ENCODE measurements at regions not wholly inside any gene's neighbourhood (a gene's known extent, or its start where the extent isn't known, plus 50 kb on each side); places are given as distances from the start of the nearest gene placed in this dataset.
A peak's percentile ranks its signal among the peaks of the same experiment; 100 is the strongest.
"Not testable (repeated sequence)": the region's sequence is repeated elsewhere in the genome, so short reads cannot be mapped to it uniquely, and the experiment has no call there.

DNA sequence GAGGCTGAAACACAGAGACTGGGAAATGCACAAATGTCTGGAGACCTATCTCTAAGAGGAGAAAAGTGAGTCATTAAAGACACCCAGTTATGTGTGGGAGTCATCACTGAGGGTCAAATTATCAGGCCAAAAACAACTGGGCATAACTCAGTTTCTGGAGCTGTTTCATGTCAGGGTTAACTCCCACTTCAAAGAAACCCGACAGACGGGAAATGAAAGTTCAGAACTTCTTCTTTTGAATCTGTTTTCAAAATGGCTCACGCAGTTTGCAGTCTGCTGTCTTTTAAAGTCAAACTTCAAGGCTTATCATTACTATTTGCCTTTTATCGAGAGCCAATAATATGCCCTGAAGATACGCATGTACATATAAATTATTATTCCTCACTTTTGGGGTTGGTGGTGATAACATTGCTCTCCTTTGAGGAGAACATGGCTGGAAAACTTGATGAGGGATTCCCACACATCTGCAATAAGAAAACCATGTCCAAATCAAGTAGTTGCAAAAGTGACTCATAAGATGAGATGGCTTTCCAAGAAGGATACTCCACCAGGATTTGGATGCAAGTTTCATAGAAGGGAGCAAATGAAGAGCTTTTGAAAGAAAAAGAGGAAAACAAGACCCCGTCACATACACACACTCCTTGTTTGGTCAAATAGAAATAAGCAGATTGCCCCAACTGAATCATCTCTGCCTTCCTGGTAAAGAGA lies 341.4 kb downstream of the ADAMTS20 start:
- no peak for DNase-seq
- Histone ChIP-seq H3K27me3 (ENCODE audit: control insufficient read depth in 1 of 2, insufficient read depth in 2 of 2, low read length in 1 of 2) (peaks cover 0 to 1% of the 10 kb centered on the region in 2 donors), H3K27ac (ENCODE audit: low read depth in 1 of 2, low read length in 2 of 2) (no peak overlapping the region), H3K36me3 (ENCODE audit: control insufficient read depth in 1 of 2, insufficient read depth in 2 of 2, low read length in 1 of 2) (no peaks in the 10 kb centered on the region), H3K4me1 (ENCODE audit: control insufficient read depth in 1 of 2, insufficient read depth in 2 of 2, low read length in 2 of 2) (no peaks in the 10 kb centered on the region), H3K9me3 (ENCODE audit: control insufficient read depth, low read length) (no peaks in the 10 kb centered on the region), H3K4me3 (ENCODE audit: low read length in 2 of 2) (no peak overlapping the region)
- peak; percentile 62 for ATAC-seq (ENCODE audit: low FRiP score)
- intact Hi-C loops (cut with DNase I): no loop called here
- 62 to 66% methylated on average over 6 of the region's 6 CpGs for WGBS, 2 donors

DNA sequence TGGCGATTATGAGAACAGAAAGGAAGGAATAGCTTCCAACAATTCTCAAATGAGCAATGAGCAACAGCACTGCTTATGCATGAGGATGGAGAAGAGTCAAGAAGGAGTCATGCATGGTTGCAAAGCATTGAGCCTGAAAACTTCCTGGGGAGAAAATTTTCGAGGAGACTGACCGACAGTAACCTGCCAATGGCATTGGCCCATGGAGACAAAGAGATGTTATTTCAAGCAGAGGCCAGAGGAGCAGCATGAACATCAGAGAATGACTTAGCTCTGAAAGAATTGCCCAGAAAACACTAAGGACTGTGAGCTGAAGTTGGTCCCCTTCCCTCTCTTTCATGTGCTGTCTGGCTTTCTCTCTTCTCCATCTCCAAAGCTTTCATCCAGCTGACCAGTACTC lies 343.4 kb downstream of the ADAMTS20 start:
- no peaks in the 10 kb centered on the region for H3K36me3 ChIP-seq (ENCODE audit: control insufficient read depth in 1 of 2, insufficient read depth in 2 of 2, low read length in 1 of 2)
- no peaks in the 10 kb centered on the region for H3K4me1 ChIP-seq (ENCODE audit: control insufficient read depth in 1 of 2, insufficient read depth in 2 of 2, low read length in 2 of 2)
- peaks cover 0 to 1% of the 10 kb centered on the region in 2 donors for H3K27me3 ChIP-seq (ENCODE audit: control insufficient read depth in 1 of 2, insufficient read depth in 2 of 2, low read length in 1 of 2)
- H3K27ac ChIP-seq (ENCODE audit: low read depth in 1 of 2, low read length in 2 of 2): no peak overlapping the region
- peak; percentile 63 for ATAC-seq (ENCODE audit: low FRiP score)
- WGBS, 2 donors: 59 to 71% methylated on average over 3 of the region's 3 CpGs
- no peaks in the 10 kb centered on the region for H3K9me3 ChIP-seq (ENCODE audit: control insufficient read depth, low read length)
- intact Hi-C loops (cut with DNase I): no loop called here
- no peak overlapping the region for H3K4me3 ChIP-seq (ENCODE audit: low read length in 2 of 2)
- no peak for DNase-seq

DNA sequence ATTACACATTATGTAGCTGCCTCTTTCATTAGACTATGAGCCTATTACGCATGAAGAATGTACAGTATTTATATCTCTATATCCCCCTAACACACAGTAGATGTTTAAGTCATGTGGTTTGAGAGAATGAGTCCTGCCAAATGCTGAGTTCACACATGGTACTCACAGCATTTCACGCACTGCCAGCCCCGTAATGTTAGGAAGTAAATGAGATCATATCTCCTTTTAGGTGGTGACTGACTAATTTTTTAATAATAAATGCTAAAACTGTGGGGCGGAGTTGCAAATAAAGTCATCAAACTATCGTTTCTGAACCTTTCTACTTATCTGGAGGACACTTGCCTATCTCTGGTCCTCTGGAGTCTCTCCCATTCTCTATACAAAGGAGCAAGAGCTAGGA lies 343.8 kb downstream of the ADAMTS20 start:
- no peak for DNase-seq
- no peaks in the 10 kb centered on the region for H3K36me3 ChIP-seq (ENCODE audit: control insufficient read depth in 1 of 2, insufficient read depth in 2 of 2, low read length in 1 of 2)
- H3K27me3 ChIP-seq (ENCODE audit: control insufficient read depth in 1 of 2, insufficient read depth in 2 of 2, low read length in 1 of 2): peaks cover 0 to 1% of the 10 kb centered on the region in 2 donors
- intact Hi-C loops (cut with DNase I): no loop called here
- ATAC-seq (ENCODE audit: low FRiP score): no peak
- WGBS, 2 donors: 82 to 85% methylated on average over 5 of the region's 5 CpGs
- no peaks in the 10 kb centered on the region for H3K9me3 ChIP-seq (ENCODE audit: control insufficient read depth, low read length)
- H3K27ac ChIP-seq (ENCODE audit: low read depth in 1 of 2, low read length in 2 of 2): no peak overlapping the region
- no peaks in the 10 kb centered on the region for H3K4me1 ChIP-seq (ENCODE audit: control insufficient read depth in 1 of 2, insufficient read depth in 2 of 2, low read length in 2 of 2)
- no peak overlapping the region for H3K4me3 ChIP-seq (ENCODE audit: low read length in 2 of 2)

- intact Hi-C loops (cut with DNase I): no loop called here
- no peak for ATAC-seq (ENCODE audit: low FRiP score)
- Histone ChIP-seq H3K4me3 (ENCODE audit: low read length in 2 of 2) (no peak overlapping the region), H3K9me3 (ENCODE audit: control insufficient read depth, low read length) (peaks cover 3% of the 10 kb centered on the region), H3K27me3 (ENCODE audit: control insufficient read depth in 1 of 2, insufficient read depth in 2 of 2, low read length in 1 of 2) (no peaks in the 10 kb centered on the region), H3K36me3 (ENCODE audit: control insufficient read depth in 1 of 2, insufficient read depth in 2 of 2, low read length in 1 of 2) (no peaks in the 10 kb centered on the region), H3K4me1 (ENCODE audit: control insufficient read depth in 1 of 2, insufficient read depth in 2 of 2, low read length in 2 of 2) (no peaks in the 10 kb centered on the region), H3K27ac (ENCODE audit: low read depth in 1 of 2, low read length in 2 of 2) (no peak overlapping the region)
- DNase-seq: no peak
These were observed 345.6 kb downstream of the ADAMTS20 start for GRCh38 chr12:43206396-43206795.

DNA sequence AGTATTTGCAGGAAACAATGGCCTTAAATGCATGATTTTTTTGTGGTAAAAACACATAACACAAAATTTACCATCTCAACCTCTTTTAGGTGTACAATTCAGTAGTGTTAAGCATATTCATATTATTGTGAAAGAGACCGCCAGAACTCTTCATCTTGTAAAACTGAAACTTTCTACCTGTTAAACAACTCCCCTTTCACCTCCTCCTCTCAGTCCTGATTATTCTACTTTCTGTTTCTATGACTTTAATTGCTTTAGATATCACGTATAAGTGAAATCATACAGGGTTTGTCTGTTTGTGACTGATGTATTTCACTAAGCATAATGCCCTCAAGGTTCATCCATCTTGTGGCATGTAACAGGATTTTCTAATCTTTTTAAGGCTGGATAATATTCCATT lies 353.4 kb downstream of the ADAMTS20 start:
- intact Hi-C loops (cut with DNase I): no loop called here
- WGBS, 2 donors: 94 to 98% methylated on average over 2 of the region's 2 CpGs

GRCh38 chr12:43196268-43196907 lies 355.6 kb downstream of the ADAMTS20 start:
- intact Hi-C loops (cut with DNase I): no loop called here
- ATAC-seq (ENCODE audit: low FRiP score): no peak
- no peaks in the 10 kb centered on the region for H3K36me3 ChIP-seq (ENCODE audit: control insufficient read depth in 1 of 2, insufficient read depth in 2 of 2, low read length in 1 of 2)
- WGBS, 2 donors: 73 to 78% methylated on average over 2 of the region's 2 CpGs
- no peak for DNase-seq
- H3K4me3 ChIP-seq (ENCODE audit: low read length in 2 of 2): no peak overlapping the region
- no peaks in the 10 kb centered on the region for H3K27me3 ChIP-seq (ENCODE audit: control insufficient read depth in 1 of 2, insufficient read depth in 2 of 2, low read length in 1 of 2)
- H3K4me1 ChIP-seq (ENCODE audit: control insufficient read depth in 1 of 2, insufficient read depth in 2 of 2, low read length in 2 of 2): no peaks in the 10 kb centered on the region
- H3K27ac ChIP-seq (ENCODE audit: low read depth in 1 of 2, low read length in 2 of 2): no peak overlapping the region
- no peaks in the 10 kb centered on the region for H3K9me3 ChIP-seq (ENCODE audit: control insufficient read depth, low read length)

More for the DNA sequence above, 353.4 kb downstream of the ADAMTS20 start:
- no peaks in the 10 kb centered on the region for H3K4me1 ChIP-seq (ENCODE audit: control insufficient read depth in 1 of 2, insufficient read depth in 2 of 2, low read length in 2 of 2)
- H3K27me3 ChIP-seq (ENCODE audit: control insufficient read depth in 1 of 2, insufficient read depth in 2 of 2, low read length in 1 of 2): no peaks in the 10 kb centered on the region
- no peak overlapping the region for H3K4me3 ChIP-seq (ENCODE audit: low read length in 2 of 2)
- no peaks in the 10 kb centered on the region for H3K36me3 ChIP-seq (ENCODE audit: control insufficient read depth in 1 of 2, insufficient read depth in 2 of 2, low read length in 1 of 2)
- H3K9me3 ChIP-seq (ENCODE audit: control insufficient read depth, low read length): peaks cover 3% of the 10 kb centered on the region
- ATAC-seq (ENCODE audit: low FRiP score) (no peak), DNase-seq (no peak)
- no peak overlapping the region for H3K27ac ChIP-seq (ENCODE audit: low read depth in 1 of 2, low read length in 2 of 2)

DNA sequence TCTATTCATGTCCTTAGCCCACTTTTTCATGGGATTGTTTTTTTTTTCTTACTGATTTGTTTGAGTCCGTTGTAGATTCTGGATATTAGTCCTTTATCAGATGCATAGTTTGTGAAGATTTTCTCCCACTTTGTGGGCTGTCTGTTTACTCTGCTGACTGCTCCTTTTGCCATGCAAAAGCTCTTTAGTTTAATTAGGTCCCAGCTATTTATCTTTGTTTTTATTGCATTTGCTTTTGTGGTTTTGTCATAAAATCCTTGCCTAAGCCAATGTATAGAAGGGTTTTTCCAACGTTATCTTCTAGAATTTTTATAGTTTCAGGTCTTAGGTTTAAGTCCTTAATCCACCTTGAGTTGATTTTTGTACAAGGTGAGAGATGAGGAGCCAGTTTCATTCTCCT lies 358.9 kb downstream of the ADAMTS20 start:
- ATAC-seq (ENCODE audit: low FRiP score); H3K4me1 ChIP-seq (ENCODE audit: control insufficient read depth in 1 of 2, insufficient read depth in 2 of 2, low read length in 2 of 2); DNase-seq; H3K27ac ChIP-seq (ENCODE audit: low read depth in 1 of 2, low read length in 2 of 2); H3K27me3 ChIP-seq (ENCODE audit: control insufficient read depth in 1 of 2, insufficient read depth in 2 of 2, low read length in 1 of 2); H3K9me3 ChIP-seq (ENCODE audit: control insufficient read depth, low read length); H3K4me3 ChIP-seq (ENCODE audit: low read length in 2 of 2); intact Hi-C loops (cut with DNase I); H3K36me3 ChIP-seq (ENCODE audit: control insufficient read depth in 1 of 2, insufficient read depth in 2 of 2, low read length in 1 of 2): not testable (repeated sequence)
- WGBS, 2 donors: 84 to 88% methylated on average over 2 of the region's 2 CpGs

- H3K4me1 ChIP-seq (ENCODE audit: control insufficient read depth in 1 of 2, insufficient read depth in 2 of 2, low read length in 2 of 2); intact Hi-C loops (cut with DNase I): not testable (repeated sequence)
These were observed 359.6 kb downstream of the ADAMTS20 start for GRCh38 chr12:43192442-43192841.

GRCh38 chr12:43180242-43180641 lies 371.8 kb downstream of the ADAMTS20 start:
- no peaks in the 10 kb centered on the region for H3K9me3 ChIP-seq (ENCODE audit: control insufficient read depth, low read length)
- H3K36me3 ChIP-seq (ENCODE audit: control insufficient read depth in 1 of 2, insufficient read depth in 2 of 2, low read length in 1 of 2): no peaks in the 10 kb centered on the region
- H3K4me3 ChIP-seq (ENCODE audit: low read length in 2 of 2): no peak overlapping the region
- intact Hi-C loops (cut with DNase I): no loop called here
- WGBS, 2 donors: 81 to 89% methylated on average over 4 of the region's 4 CpGs
- no peak overlapping the region for H3K27ac ChIP-seq (ENCODE audit: low read depth in 1 of 2, low read length in 2 of 2)
- H3K27me3 ChIP-seq (ENCODE audit: control insufficient read depth in 1 of 2, insufficient read depth in 2 of 2, low read length in 1 of 2): no peaks in the 10 kb centered on the region
- no peak for ATAC-seq (ENCODE audit: low FRiP score)
- H3K4me1 ChIP-seq (ENCODE audit: control insufficient read depth in 1 of 2, insufficient read depth in 2 of 2, low read length in 2 of 2): no peaks in the 10 kb centered on the region
- no peak for DNase-seq

More at GRCh38 chr12:43192442-43192841, 359.6 kb downstream of the ADAMTS20 start:
- 93 to 100% methylated on average over 2 of the region's 2 CpGs for WGBS, 2 donors
- H3K27me3 ChIP-seq (ENCODE audit: control insufficient read depth in 1 of 2, insufficient read depth in 2 of 2, low read length in 1 of 2); H3K36me3 ChIP-seq (ENCODE audit: control insufficient read depth in 1 of 2, insufficient read depth in 2 of 2, low read length in 1 of 2); DNase-seq; H3K27ac ChIP-seq (ENCODE audit: low read depth in 1 of 2, low read length in 2 of 2); H3K4me3 ChIP-seq (ENCODE audit: low read length in 2 of 2); ATAC-seq (ENCODE audit: low FRiP score); H3K9me3 ChIP-seq (ENCODE audit: control insufficient read depth, low read length): not testable (repeated sequence)
